HG03175 (cell line): ENCODE measurements at regions not wholly inside any gene's neighbourhood (a gene's known extent, or its start where the extent isn't known, plus 50 kb on each side); places are given as distances from the start of the nearest gene placed in this dataset.
A peak's percentile ranks its signal among the peaks of the same experiment; 100 is the strongest.

ENCODE experiments used
- ATAC-seq: cut with Tn5 transposase; IDR thresholded peaks from one replicate; pipeline ENCODE4 v1.9.1; 2021; ENCODE audit warnings: mild to moderate bottlenecking, moderate library complexity; ENCODE audit not compliant: unreplicated experiment

DNA sequence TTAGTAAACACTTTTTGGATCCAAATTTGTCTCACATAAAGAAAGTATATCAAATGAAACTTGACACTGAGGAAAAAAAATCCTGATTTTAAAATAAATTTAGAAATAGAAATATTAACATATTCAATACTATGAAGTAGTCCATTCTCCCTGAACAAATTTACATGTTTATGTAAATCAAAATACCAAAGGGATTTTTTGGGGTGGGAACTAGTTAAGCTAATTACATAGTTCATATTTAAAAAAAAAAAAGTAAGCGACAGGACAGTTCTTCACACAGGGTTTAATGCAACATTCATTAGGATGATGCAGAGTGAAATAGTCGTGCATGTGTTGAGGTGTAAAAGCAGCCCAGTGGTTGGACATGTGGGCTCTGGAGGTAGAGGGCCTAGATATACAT is 433.5 kb upstream of the B3GALT2 start:
- ATAC-seq, result no peak

DNA sequence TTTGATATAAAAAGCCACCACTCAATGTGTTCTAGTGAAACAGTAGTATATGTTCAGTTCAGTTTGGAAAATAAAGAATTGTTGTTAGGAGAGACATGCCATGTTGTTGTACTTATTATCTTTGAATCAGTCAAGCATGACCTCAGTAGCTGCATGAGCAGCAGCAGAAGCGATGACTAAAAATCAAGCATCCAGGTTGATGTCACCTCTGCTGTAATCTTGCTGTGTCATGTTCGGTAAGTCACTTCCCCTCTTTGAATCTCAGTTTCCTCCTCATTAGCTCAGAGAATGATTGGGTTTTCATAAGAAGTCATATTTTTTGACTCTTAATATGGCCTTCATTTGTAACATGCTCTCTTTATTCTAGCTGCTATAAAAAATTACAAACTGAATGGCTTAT is 428.4 kb upstream of the B3GALT2 start:
- peak; percentile 70 for ATAC-seq

DNA sequence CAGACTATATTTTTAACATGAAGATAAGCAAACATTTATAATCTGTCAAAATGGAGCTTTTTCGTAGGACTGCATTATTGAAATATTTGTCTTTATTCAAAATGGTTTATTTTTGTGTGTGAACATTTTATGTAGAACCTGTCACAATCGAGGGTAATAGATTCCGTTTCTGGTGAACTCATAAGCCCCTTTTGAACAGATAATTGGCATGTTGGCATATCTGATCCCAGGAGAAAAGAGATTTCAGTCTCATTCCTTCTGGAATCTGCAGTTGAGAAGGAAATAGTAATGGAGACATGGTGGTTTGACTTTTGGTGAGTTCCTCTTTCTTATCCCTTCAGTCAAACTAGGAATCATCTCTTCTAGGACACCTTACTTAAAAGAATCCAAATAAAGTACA is 427.9 kb upstream of the B3GALT2 start:
- no peak for ATAC-seq

DNA sequence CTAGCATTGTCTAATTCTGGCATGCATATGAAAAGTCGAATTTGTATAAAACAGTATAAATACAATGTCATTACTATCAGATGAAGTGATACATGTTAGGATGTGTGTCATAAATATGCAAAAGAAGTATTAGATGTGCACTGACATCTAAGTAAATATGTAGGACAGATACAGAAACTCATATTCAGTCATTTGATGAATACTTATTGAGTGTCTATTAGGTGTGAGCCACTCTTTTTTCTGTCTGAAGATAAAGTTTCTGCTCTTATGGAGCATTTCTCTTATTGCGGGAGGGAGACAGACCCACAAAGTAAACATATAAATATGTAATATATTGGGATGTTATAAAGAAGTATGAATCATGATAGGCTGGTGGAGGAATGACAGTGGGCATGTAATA is 426.6 kb upstream of the B3GALT2 start:
- no peak for ATAC-seq

DNA sequence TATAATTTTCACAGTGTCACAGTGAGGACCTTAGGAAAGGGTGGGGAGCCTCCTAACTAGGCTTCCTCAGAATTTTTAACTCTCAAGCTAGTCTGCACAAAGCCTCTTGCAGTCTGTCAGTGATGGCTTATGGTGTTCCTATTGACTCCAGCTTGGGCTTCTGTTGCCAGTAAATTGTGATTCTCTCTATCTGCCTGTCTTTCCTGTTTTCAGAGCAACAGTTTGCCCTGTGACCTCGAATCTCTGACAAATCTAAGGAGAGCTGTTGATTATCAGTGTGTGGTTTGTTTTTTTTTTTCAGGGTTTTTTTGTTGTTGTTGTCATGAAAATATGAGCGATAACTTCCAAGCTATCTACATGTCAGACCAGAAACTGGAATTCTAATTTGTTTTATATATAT is 423.2 kb upstream of the B3GALT2 start:
- no peak for ATAC-seq

DNA sequence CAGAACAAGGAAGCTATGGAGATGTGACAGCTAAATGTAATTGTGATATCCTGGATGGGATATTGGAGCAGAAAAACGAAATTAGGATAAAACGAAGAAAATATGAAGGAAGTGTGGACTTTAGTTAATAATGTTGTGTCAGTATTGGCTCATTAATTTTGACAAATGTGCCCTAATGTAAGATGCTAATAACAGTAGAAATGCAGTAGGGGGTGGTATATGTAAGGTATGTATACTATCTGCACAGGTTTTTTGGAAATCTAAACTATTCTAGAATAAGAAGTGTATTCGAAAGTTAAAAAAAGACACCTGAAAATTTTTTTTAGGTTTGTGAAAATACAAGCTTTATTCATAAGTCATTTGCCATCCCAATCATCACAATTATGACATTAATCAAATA is 421.4 kb upstream of the B3GALT2 start:
- no peak for ATAC-seq

DNA sequence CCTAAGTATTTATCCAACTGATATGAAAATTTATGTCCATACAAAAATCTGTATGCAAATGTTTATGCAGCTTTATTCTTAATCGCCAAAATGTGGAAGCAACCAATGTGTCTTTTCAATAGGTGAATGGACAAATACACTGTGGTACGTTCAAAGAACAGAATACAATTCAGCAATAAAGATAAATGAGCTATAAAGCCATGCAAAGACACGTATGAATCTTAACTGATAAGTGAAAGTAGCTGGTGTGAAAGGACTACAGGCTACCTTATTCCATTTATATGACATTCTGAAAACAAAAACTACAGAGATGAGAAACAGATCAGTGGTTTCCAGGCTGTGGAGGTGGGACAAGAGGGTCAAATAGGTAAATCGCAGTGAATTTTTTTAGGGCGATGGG is 419.6 kb upstream of the B3GALT2 start:
- ATAC-seq, result no peak

DNA sequence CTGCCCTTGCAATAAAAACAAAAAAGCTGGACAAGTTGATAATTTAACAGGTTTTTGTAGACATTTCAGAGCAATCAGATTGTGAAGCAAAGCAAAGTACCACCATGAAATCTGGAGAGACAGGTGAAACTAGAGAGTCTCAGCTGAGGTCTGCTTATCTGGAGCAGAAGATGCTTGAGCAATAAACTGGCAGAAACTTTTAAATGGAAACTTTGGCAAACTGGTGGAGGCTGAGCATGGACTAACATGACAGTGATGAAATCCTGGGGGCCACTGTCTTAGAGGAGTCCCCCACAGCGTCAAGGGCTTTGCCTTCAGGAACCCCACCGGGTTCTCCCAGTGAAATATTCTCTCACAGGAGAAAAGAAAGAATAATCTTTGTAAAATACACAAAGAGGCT is 416.3 kb upstream of the B3GALT2 start:
- no peak for ATAC-seq

DNA sequence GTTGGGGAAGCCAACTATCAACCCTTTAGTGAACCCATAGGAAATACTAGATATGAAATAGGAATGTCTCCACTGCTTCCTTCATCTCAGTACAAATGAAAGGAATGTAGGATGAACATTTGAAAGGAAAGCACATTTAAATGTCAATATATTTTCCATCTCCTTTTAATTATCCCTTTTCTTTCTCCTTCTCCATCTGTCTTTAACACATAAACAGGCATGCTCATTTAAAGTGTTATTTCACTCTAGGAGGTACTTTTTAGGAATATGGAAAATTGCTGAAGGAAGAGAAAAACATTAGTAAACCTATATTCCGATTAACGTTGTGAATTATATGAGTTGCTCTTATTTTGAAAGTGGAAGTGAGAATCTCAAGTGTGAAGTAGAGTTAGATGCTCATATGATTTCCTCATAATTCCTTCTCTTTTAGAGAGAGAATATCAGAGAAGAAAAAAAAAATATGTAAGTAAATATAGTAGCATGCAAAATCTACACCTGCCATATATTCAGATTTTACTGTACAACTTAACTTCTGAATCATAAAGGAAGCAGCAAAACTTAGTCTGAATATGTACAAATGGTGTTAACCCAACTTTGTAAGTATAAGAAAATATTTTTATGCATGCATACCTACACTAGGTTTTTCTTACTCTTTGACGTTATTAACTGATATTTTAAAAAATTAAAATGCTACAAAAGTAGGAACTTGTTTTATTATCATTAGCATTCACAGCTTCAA is 406.9 kb upstream of the B3GALT2 start:
- ATAC-seq, result no peak

DNA sequence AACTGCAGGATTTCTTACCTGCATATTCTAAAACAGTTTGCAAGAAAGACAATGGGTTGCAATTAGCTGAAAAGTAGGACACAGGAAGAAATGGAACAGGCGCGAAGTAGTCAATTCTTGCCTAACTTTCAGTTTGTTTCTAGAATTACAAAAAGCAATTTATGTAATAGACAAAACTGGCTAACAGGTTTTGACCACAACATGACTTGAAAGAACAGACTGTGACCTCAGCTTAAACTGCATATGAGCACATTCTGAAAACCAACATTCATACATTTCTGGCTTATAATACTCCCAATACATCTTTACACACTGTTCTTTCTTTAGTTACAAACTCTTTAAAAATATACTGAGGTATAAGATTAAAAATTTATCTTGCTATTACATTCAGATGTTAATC is 405.9 kb upstream of the B3GALT2 start:
- no peak for ATAC-seq

DNA sequence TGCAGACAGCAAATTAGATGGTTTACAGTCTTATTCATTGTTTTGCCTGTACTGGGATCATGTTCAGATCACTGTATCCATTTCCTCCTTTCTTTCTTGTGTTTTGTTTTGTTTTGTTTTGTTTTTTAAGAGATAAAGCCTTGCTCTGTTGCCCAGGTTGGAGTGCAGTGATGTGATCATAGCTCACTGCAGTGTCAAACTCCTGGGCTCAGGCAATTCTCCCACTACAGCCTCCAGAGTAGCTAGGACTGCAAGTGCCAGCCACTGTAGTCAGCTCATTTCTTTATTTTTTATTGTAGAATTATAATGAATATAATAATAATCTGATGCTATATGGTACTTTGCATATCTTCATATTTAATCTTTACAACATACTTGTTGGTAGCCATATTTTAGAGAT is 403.7 kb upstream of the B3GALT2 start:
- no peak for ATAC-seq

DNA sequence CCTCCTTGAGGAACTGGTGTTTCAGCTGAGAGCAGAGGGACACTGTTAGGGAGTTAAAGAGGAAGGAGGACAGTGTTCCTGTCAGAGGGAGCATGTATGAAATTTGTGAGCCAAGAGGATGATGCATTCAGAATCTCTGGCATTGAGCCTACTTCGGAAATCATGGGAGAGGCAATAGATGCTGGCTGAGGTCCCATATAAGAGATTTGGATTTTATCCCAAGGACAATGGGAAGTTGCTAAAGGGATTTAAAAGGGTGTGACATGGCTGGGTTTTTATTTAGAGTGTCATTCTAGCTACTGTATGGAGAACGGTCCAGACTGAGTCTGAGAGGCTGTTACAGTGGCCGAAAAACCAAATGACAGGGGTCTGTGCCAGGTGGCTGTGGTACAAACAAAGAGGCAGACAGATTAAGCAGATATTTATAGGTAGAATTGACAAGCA is 403.2 kb upstream of the B3GALT2 start:
- no peak for ATAC-seq

DNA sequence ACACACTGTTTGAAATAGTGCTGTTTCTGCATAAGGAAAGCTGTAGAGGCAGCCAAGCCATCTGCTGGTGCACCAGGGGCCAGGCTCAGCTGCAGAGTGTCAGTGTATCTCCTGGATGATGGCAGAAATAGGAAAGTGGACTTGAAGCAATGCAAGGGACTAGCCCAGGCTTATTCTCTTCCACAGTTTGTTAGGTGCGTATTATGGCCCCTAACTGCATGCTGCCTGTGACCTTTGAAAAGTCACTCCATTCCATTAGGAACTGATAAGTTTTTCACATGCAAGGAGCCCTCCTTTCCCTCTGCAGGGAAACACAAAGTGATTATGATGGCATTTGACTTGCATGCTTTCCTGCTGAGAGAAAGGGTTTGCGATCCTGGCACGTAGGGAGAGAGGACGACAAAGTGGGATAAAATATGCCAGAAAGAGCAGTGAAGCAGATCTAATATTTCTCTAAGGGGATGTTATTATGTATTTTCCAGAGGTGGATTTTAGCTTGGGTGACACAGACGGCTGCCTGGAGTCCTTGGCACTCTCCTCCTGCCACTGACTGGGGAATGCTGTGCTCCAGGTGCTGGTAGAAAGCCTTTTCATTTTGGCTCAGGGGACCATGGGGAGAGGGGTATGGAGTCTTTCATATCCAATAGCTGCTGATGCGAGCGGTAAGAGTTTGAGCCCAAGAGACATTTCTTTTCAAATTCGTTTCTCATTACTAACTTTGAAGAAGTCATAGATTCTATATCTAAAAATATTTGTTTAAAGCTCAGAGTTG is 402.1 kb upstream of the B3GALT2 start:
- no peak for ATAC-seq

DNA sequence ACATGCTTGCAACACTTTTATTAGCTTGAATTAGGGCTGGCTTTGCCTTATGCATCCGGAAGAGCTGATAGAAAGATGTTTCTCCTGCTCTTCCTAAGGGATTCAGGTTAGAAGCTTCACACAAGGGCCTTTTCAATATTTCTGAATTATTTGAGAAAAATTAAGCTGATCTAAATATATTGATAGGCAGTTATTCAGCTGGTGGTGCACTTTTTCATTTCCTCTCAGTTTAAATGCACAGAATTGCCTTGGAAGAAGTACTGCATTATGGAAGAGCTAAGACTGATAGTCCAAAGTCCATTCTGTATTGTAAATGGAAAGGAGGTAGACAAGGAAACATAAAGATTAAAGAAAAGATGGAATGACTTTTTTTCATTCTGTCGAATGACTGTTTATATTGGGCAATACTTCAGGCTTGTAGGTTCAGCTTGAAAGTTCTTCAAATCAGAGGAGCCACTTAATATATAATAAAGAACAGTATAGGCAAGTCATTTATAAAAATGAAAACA is 398.4 kb upstream of the B3GALT2 start:
- no peak for ATAC-seq

DNA sequence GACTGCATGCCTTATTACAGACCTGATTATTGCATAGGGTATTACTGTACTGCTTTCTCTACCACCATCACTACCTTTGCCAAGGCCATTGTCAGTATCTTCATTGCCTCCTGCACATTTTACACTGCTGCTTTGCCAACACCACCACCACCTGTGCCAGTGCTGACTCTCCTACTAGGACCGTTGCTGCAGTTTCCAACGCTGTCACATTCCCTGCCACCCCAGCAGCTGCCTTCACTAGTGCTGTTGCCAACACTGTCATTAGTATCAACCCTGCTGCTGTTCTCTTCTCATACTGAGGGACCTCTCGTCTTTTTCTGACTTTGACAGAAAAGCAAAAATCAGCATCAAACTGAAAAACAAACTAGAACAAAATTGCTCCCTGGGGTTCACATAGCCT is 394.9 kb upstream of the B3GALT2 start:
- no peak for ATAC-seq

DNA sequence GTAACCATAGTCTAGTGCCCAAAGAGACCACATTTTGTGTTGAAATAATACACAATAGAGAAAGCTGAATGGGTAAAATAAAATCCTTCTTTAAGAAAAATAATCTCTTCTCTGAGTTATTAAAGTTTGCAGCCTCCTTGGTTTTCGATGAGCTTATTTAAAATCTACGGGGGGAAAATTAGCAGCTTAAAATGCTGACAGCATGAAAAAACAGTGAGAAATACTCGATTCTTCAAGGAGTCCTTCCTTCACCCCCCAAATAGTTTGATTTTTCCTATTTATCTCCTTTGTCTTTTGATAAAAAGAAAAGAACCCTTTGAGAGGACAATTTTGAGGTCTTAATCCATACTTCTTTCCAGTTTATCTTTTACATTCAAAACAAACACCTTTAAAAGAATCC is 394.0 kb upstream of the B3GALT2 start:
- ATAC-seq, result no peak

DNA sequence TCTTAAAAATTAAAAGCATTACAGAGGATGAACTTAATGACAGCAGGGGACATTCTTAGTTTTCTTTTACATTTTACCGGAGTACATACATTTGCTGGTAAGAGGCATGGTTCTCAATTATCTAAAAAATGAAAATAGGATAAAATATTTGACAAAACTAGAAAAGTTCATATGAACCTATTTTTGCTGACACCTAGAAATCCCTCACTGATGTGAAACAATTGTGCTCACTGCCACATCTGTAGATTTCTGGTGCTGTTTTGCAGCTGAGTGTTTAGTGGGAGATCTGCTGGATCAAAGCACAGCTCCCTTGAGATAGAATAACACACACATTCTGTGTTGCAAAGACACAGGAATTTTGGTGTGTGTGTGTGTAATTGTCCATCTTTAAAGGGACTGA is 392.9 kb upstream of the B3GALT2 start:
- no peak for ATAC-seq

DNA sequence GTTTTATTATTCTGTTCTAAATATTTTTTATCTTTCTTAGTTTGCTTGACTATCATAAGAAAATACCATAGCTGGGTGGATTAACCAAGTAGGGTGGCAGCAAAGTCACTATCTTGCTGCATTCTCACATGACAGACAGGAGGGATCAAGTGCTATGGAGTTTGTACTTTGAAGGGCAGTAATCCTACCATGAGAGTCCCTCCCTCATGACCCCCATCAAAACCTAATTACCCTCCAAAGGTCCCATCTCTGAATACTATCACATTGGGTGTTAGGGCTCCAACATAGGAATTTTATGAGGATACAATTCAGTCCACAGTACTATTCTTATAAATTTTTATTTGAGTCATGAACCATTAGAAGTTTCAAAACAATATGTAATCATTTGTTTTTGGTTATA is 388.5 kb upstream of the B3GALT2 start:
- no peak for ATAC-seq

DNA sequence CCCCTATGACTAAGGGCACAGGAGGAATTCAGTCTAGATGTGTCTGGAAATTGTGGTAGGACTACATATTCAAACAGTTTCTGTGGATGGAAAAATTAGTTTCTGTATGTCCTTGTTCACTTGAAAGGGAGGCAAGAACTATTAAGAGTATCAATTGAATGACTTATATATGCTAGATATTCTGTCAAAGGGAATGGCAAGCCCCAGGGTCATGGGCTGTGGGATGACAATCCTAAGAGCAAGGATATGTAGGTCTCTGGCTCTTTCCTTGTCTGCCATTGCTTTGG is 383.5 kb upstream of the B3GALT2 start:
- peak; percentile 10 for ATAC-seq

DNA sequence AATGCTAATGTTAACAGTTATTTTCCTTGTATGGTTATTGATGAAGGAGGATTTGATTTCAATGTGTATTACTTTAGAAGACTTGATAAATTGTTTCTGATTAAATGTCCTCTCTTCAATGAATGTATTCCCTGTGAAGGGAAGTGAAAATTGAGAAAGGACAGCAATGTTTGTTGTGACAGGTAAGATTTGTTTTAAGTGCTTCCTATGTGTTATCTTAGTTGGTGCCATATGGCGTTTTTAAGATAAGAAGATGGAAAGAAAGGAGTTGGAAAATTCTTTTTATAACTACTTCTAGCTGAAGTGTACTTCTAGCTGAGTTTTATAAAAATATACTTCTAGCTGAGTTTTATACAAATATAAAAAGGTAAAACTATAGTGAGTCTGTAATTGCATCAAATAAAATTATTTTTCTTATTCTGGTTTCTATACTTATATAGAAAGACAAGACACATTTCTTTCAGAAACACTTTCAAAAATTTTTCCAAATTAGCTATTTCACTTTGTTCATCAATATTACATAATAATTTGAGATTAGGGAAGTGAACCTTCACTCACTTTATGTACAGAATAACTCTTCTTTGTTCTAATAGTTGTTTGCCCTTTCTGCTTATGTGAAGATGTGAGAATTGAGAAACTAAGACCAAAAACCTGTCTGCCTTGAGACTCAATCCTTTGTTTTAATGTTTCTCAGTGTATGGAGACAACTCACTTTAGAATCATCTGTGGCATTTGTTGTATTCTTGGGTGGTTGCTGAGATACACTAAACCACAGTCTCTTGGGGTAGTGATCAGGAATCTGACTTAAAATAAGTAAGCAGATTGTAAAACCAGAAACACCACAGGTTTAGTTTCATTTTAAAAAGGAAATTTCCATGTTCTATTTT is 382.9 kb upstream of the B3GALT2 start:
- ATAC-seq, result peak; percentile 87

DNA sequence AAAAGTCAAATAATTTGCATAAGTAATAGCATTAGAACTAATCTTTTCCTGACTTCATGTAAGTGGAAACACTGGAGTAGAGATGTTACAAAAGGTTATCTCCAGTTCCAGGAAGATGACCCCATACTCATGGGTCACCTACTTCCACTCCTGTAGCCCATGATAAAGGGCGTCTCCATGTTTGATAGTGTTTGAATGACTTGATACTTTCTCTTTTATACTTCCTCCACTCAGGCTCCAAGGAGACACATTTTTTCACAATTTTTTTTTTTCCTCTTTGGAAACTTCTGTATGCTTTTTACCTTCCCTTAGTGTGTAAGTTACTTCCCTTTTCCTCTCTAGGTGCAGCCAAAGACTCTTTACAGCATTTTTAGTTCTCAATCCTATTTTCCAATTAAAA is 382.1 kb upstream of the B3GALT2 start:
- no peak for ATAC-seq

DNA sequence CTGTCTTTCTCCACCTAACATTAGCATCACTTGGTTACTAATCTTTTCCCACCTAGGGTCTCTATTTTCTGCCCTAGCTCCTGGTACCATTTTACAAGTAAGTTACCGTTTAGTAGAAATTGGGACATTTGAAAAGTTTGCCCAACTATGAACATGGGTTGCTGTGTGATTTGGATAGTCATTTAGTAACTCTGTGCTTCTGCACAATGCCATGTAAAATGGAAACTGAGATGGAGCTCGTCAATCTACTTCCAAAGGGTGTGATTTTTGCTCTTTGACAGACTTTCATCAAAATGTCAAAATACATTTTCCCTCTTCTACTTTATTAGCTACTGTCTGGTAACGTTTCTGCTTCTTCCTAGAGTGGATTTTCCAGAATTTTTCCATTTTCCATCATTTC is 381.5 kb upstream of the B3GALT2 start:
- ATAC-seq, result no peak
